SK-N-MC (cell line): ENCODE measurements at regions not wholly inside any gene's neighbourhood (a gene's known extent, or its start where the extent isn't known, plus 50 kb on each side); places are given as distances from the start of the nearest gene placed in this dataset.

Source experiments
- DNase-seq: peaks from one replicate; pipeline ENCODE4 v3.0.0-alpha.2; 2011; ENCODE audit warnings: low read depth, low spot score
- H3K27ac ChIP-seq: fragments of 200-600 bp; sonication (generic); 2 replicates; pipeline ENCODE4 v1.5.1; 2016; ENCODE audit warnings: mixed run types
- H3K36me3 ChIP-seq: fragments of 200-600 bp; sonication (generic); 2 replicates; pipeline ENCODE4 v1.6.1; 2017; ENCODE audit warnings: antibody characterized with exemption, low read length, mixed read lengths; ENCODE audit not compliant: insufficient read depth
- H3K4me3 ChIP-seq: fragments of 200-600 bp; sonication (generic); 2 replicates; pipeline ENCODE4 v1.5.1; 2016
- H3K9ac ChIP-seq: fragments of 200-600 bp; sonication (generic); 2 replicates; pipeline ENCODE4 v1.8.0; 2017; ENCODE audit warnings: mixed run types, mixed read lengths; ENCODE audit not compliant: insufficient read length
- H3K9me3 ChIP-seq: fragments of 200-600 bp; sonication (generic); 2 replicates; pipeline ENCODE4 v1.6.1; 2017; ENCODE audit warnings: low read depth, mild to moderate bottlenecking, antibody characterized with exemption, low read length, moderate library complexity, mixed read lengths
- EZH2 ChIP-seq: fragments of 200-600 bp; sonication (generic); IDR thresholded peaks from one replicate; pipeline ENCODE4 v1.6.1; 2017; ENCODE audit warnings: antibody characterized with exemption
- FOXP2 ChIP-seq: optimal IDR thresholded peaks from 2 replicates; pipeline ENCODE3; 2011; ENCODE audit warnings: mild to moderate bottlenecking, moderate library complexity; ENCODE audit not compliant: insufficient read depth; ENCODE audit errors: extremely low read length, control extremely low read depth
- POLR2AphosphoS5 ChIP-seq: IDR thresholded peaks from 2 replicates; pipeline ENCODE4 v1.6.1; 2012; ENCODE audit warnings: mild to moderate bottlenecking, low read depth, low read length, borderline replicate concordance

DNA sequence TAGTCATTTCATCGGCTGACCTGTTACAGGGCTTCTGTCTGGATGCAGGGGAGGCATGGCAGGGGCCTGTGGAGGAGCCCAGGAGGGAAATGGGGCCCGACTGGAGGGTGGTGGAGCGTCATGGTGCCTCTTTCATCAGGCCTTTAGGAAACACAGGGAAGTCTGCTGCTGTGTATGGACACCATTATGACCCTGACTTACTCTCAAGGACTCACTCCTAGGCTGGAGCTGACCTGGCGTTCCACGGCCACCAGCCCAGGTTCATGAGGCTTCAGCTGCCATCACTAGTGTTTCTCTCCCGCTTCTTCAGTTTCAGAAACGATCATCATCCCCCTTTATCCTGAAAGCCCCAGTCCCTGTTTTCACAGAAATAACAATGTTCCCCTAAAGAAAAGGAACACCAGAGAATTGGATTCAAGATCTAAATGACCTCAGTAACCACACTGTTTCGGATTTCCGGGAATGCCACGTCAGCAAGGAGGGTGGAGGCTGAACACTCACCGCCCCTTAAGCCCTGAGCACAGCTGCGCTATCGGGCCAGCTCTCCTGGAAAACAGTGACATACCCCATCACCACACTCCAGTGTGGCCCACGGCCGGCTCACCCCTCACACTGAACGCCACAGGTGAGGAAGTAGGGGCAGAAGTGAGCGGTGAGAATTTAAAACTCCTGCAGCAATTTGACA lies 67.6 kb downstream of the SOX1 start:
- DNase-seq = no peak
- no peaks in the 10 kb centered on the region for H3K36me3 ChIP-seq
- TF ChIP-seq POLR2AphosphoS5 (no peak), EZH2 (no peak), FOXP2 (no peak)
- no peak overlapping the region for H3K4me3 ChIP-seq
- no peaks in the 10 kb centered on the region for H3K9me3 ChIP-seq
- no peak overlapping the region for H3K27ac ChIP-seq
- no peak overlapping the region for H3K9ac ChIP-seq

DNA sequence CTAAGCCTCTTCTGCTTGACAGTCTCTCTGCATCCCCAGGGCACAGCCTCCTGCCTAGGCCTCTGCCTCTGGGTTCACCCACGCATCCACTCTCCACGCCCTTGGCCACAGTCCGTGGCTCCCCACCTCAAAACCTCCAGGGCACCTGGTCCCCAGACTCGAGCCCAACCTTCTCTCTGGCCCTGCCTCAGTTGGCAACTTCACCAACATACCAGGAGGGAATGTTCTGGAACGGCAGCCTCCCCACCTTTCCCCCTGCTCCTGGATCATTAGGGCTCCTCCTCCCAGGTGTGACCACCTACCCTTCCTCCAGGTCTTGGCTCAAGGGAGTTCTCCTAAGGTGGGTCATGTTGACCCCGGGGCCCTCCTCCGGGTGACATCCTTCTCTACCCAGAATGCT lies 69.1 kb downstream of the SOX1 start:
- no peak for DNase-seq
- Histone ChIP-seq H3K36me3 (no peaks in the 10 kb centered on the region), H3K4me3 (no peak overlapping the region), H3K9ac (no peak overlapping the region), H3K9me3 (no peaks in the 10 kb centered on the region), H3K27ac (no peak overlapping the region)
- TF ChIP-seq POLR2AphosphoS5 = no peak
- no peak for TF ChIP-seq EZH2
- TF ChIP-seq FOXP2 = no peak

DNA sequence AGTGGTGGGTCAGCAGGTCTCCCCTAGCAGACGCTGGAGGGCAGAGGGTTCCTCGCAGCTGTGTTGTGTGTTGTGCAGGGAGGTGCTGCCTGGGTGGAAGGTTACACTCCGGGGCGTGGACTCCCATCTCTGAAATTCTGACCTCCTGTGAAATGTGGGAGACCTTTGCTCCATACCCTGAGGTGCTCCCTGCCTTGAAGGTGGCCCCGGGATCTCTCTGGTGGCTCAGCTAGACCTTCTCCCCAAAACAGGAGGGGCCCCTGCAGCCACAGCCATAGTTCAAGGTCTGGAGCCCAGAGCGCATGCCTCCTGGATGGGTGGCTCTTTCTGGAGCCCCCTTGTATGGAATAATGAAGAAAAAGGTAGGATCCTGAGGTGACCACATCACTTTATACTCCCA lies 70.2 kb downstream of the SOX1 start:
- no peaks in the 10 kb centered on the region for H3K9me3 ChIP-seq
- H3K9ac ChIP-seq = no peak overlapping the region
- TF ChIP-seq EZH2 = no peak
- no peak for TF ChIP-seq POLR2AphosphoS5
- no peak for TF ChIP-seq FOXP2
- H3K4me3 ChIP-seq = no peak overlapping the region
- DNase-seq = no peak
- H3K27ac ChIP-seq = no peak overlapping the region
- no peaks in the 10 kb centered on the region for H3K36me3 ChIP-seq

DNA sequence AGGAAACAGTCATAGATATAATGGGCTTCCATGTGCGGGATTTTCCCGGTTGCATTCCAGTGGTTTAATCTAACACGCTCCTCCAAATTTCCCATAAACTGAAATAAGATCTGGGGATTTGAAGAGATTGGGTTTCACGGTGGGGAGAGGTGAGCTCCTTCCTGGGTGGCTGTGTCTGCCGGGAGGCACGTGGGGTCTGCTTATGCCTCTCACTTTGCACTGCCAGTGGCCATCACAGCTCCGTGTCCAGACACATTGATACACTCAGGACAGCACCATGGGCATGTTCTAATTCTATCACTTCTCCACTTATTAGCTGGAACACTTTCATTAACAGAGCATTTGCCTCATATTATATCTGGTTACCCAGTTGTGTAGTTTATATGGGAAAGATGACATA lies 73.4 kb downstream of the SOX1 start:
- Histone ChIP-seq H3K9me3 (no peaks in the 10 kb centered on the region), H3K4me3 (no peak overlapping the region), H3K36me3 (no peaks in the 10 kb centered on the region), H3K9ac (no peak overlapping the region), H3K27ac (no peak overlapping the region)
- TF ChIP-seq EZH2 (no peak), POLR2AphosphoS5 (no peak), FOXP2 (no peak)
- DNase-seq = no peak

DNA sequence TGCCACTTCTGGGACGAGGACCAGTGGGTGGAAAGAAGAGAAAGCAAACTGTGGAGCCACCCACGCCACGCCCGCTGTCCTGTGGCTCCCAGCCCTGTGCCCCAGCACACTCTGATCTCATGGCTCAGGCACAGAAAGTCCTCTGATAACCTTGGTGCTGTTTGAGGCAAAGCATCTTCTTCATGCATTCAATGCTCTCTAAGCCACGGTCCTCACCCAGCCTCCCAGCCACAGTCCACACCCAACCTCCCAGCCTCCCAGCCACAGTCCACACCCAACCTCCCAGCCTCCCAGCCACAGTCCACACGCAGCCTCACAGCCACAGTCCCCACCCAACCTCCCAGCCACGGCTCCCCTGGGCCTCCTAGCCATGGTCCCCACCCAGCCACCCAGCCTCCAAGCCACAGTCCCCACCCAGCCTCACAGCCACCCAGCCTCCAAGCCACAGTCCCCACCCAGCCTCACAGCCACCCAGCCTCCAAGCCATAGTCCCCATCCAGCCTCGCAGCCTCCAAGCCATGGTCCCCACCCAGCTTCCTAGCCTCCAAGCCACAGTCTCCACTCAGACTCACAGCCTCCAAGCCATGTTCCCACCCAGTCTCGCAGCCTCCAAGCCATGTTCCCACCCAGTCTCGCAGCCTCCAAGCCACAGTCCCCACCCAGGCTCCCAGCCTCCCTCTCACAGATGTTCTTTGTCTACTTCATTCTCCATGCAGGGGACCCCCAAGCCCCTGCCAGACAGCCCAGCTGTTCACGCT lies 74.9 kb downstream of the SOX1 start:
- TF ChIP-seq POLR2AphosphoS5 (no peak), EZH2 (no peak), FOXP2 (no peak)
- no peak for DNase-seq
- Histone ChIP-seq H3K27ac (no peak overlapping the region), H3K9ac (no peak overlapping the region), H3K36me3 (no peaks in the 10 kb centered on the region), H3K4me3 (no peak overlapping the region), H3K9me3 (no peaks in the 10 kb centered on the region)

DNA sequence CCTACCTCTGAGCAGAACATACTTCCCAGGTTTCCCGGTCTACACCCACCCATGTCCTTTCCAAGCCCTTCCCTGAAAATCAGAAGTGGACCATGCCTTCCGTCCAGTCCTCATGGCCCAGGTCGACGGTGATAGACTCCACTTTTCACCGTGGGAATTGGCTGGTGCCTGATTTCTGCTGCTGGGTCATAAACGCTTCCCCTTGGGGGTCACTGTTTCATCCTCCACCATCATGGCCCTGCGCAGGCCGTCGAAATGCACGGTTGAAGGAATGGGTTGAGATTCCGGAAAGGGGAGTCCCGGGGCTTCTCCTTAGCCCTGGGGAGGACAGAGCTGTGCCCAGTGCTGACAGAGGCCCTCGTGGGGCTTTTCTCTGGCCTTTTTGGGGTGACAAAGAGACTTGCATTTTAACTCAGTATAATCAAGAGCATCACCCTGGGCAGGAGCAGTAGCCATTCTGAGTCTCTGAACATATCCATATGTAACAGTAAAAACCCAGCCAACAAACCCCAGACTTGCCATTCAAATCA lies 75.5 kb downstream of the SOX1 start:
- Histone ChIP-seq H3K27ac (no peak overlapping the region), H3K4me3 (no peak overlapping the region), H3K9ac (no peak overlapping the region), H3K9me3 (no peaks in the 10 kb centered on the region), H3K36me3 (no peaks in the 10 kb centered on the region)
- no peak for DNase-seq
- TF ChIP-seq FOXP2 (no peak), EZH2 (no peak), POLR2AphosphoS5 (no peak)

DNA sequence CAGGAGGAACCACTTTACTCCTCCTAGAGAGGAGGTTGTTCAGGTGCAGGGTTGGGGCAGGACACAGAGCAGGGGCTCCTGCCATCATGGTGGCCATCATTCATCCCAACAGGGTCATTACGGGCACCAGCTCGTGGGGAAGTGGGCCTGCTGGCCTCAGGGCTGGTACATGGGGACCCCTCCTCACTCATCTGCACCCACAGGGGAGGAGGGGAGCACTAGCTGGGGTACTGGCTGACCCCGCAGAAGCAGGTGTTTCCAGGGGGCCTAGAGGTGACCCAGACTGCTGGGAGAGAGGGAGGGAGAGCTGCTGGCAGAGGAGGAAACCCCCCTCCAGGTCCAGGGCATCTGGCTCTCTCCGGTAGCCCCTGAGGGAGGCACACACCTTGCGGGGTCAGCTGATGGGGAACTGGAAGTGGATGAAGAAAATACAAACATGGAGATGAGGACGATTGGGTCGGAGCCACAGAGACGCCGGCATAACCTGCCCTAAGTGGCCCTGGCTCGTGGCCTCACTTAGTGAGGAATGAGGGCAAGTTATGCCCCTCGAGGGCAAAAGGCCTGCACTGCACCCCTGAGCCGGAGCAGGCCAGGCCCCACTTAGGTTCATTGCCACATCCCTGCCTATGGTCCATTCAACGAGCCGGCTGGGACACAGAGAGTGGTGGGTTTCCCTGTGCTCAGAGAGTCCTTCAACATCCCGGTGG lies 76.2 kb downstream of the SOX1 start:
- H3K9ac ChIP-seq = no peak overlapping the region
- TF ChIP-seq FOXP2 = no peak
- no peak overlapping the region for H3K27ac ChIP-seq

DNA sequence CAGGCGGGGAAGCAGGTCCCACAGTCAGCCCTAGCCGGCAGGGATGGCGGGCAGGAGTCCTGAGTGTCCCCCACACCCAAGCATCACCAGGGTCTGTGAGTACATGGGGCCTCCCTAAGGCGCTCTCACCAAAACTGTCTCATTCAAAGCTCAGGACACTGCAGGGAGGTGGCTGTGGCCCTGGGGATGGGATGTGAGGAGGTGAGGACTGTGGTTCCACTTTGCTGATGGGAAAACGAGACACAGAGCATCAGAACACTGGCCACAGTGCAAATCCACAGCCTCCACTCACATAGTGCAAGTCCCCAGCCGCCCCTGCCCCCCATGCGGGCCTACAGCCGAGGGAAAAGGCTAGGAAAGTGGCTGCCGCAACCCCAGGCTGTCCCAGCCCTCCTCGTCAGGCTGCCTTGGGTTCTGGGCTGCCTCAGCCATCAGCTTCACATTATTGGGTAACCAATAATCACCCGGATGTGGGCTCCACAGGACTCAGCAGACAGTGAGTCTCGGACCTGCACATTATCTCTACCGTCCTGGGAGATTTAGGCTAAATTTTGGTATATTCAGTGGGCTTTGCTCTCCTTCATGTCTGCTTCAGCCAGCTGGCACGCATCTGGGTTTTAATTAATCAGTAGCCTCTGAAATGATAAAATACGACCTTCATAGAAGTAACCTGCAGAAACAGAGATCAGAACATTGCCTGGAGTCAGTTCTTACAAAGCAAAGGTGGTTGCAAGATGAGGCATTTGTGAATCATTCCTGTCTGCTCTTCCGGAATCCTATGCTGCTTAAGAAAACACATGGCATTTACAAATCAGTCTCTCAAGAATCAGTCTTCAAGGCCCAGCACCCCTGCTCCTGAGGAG lies 77.0 kb downstream of the SOX1 start:
- Histone ChIP-seq H3K27ac (no peak overlapping the region), H3K4me3 (no peak overlapping the region), H3K36me3 (no peaks in the 10 kb centered on the region), H3K9ac (no peak overlapping the region), H3K9me3 (no peaks in the 10 kb centered on the region)
- DNase-seq = no peak
- TF ChIP-seq EZH2 (no peak), POLR2AphosphoS5 (no peak), FOXP2 (no peak)

More for the DNA sequence above, 76.2 kb downstream of the SOX1 start:
- Histone ChIP-seq H3K36me3 (no peaks in the 10 kb centered on the region), H3K9me3 (no peaks in the 10 kb centered on the region), H3K4me3 (no peak overlapping the region)
- DNase-seq = no peak
